ENCODE measurements at regions not wholly inside any gene's neighbourhood (a gene's known extent, or its start where the extent isn't known, plus 50 kb on each side); places are given as distances from the start of the nearest gene placed in this dataset.

GRCh38 chr1:82818586-82818985 lies 1017.9 kb downstream of the ADGRL2 start:
- TF ChIP-seq, protein P1, sequence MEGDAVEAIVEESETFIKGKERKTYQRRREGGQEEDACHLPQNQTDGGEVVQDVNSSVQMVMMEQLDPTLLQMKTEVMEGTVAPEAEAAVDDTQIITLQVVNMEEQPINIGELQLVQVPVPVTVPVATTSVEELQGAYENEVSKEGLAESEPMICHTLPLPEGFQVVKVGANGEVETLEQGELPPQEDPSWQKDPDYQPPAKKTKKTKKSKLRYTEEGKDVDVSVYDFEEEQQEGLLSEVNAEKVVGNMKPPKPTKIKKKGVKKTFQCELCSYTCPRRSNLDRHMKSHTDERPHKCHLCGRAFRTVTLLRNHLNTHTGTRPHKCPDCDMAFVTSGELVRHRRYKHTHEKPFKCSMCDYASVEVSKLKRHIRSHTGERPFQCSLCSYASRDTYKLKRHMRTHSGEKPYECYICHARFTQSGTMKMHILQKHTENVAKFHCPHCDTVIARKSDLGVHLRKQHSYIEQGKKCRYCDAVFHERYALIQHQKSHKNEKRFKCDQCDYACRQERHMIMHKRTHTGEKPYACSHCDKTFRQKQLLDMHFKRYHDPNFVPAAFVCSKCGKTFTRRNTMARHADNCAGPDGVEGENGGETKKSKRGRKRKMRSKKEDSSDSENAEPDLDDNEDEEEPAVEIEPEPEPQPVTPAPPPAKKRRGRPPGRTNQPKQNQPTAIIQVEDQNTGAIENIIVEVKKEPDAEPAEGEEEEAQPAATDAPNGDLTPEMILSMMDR (IDR thresholded peaks at IDR 0.05) = no peak
- no peak for TF ChIP-seq EZH2phosphoT487 (IDR thresholded peaks at IDR 0.05)
